GM21576 (cell line): ENCODE measurements at regions not wholly inside any gene's neighbourhood (a gene's known extent, or its start where the extent isn't known, plus 50 kb on each side); places are given as distances from the start of the nearest gene placed in this dataset.

Experiments used
- ATAC-seq: cut with Tn5 transposase; IDR thresholded peaks from one replicate; pipeline ENCODE4 v1.9.1; 2021; ENCODE audit warnings: mild to moderate bottlenecking, moderate library complexity; ENCODE audit not compliant: unreplicated experiment

DNA sequence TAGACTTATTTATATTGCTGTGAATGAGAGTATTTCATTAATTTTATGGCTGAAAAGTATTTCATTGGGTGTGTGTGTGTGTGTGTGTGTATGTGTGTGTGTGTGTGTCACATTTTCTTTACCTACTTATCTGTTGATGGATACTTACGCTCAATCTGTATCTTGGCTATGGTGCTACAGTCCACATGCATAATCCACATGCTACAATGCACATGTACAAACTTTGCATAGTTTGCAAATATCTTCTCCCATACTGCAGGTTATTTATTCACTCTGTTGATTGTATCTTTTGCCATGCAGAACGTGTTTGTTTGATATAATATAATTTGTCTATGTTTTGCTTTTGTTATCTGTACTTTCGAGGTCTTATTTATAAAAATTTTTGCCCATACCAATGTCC lies 167.8 kb downstream of the RAB28 start:
- no peak for ATAC-seq

- ATAC-seq, result no peak
Measured at GRCh38 chr4:13313856-13314255, 170.3 kb downstream of the RAB28 start.

- ATAC-seq, result no peak
Measured at GRCh38 chr4:13312264-13312663, 171.9 kb downstream of the RAB28 start.

DNA sequence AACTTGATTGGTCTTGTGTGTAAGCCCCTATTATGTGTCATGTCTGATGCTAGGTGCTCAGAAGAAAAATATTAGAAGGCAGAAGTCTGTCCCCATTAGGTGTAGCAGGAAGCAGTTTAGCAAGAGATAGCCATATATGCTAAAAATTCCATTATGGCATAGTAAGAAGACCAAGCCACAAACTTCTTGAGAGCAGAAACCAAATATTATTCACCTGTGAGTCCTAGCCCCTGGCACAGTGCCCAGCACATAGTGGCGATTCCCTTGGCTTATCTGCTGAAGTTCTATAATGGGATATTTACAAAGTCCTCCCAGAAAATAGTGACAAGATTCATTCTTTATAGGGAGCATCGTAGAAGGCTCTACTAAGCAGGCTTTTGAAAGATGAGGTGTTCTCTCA lies 174.4 kb downstream of the RAB28 start:
- no peak for ATAC-seq

GRCh38 chr4:13306356-13306755 lies 177.8 kb downstream of the RAB28 start:
- ATAC-seq, result no peak

- no peak for ATAC-seq
Measured at GRCh38 chr4:13302876-13303275, 181.3 kb downstream of the RAB28 start.

GRCh38 chr4:13299343-13299742 lies 184.8 kb downstream of the RAB28 start:
- ATAC-seq, result no peak

DNA sequence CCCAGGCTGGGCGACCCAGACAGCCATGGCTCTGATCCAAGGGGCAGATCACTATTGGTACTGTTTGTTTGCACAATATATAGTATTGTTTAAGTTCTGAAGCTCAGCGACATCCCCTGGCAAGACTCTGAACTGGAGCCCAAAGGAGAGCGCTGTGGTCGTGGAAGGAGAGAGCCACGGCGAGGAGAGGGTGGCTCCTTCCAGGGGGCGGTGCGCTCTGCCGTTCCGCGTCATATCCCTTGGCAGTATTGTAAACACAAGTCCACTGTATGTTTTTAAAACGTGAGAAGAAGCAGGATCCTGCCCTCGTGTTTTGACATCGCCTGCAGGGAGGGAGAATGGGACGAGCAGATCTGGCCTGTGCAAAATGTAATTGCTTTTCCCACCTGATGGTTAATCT lies 185.5 kb downstream of the RAB28 start:
- ATAC-seq, result no peak

GRCh38 chr4:13296986-13297385 lies 187.2 kb downstream of the RAB28 start:
- ATAC-seq, result no peak

- ATAC-seq, result no peak
Measured at GRCh38 chr4:13294961-13295605, 189.1 kb downstream of the RAB28 start.

GRCh38 chr4:13292372-13292771 lies 191.8 kb downstream of the RAB28 start:
- no peak for ATAC-seq

DNA sequence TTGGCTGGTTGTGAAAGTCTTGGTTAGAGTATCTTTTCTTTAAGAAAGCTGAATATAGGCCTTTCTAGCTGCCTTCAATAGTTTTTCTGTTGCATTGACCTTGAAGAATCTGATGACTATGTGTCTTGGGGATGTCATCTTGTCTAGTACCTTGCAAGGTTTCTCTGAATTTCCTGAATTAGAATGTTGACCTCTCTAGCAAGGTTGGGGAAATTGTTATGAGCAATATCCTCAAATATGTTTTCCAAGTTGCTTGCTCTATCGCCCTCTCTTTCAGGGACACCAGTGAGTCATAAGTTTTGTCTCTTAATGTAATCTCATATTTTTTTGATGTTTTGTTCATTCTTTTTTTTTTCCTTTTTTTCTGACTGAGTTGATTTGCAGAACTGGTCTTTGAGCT lies 194.7 kb downstream of the RAB28 start:
- no peak for ATAC-seq

- no peak for ATAC-seq
Measured at GRCh38 chr4:13285336-13285735, 198.8 kb downstream of the RAB28 start.

- ATAC-seq, result no peak
Measured at GRCh38 chr4:13284932-13285331, 199.2 kb downstream of the RAB28 start.

DNA sequence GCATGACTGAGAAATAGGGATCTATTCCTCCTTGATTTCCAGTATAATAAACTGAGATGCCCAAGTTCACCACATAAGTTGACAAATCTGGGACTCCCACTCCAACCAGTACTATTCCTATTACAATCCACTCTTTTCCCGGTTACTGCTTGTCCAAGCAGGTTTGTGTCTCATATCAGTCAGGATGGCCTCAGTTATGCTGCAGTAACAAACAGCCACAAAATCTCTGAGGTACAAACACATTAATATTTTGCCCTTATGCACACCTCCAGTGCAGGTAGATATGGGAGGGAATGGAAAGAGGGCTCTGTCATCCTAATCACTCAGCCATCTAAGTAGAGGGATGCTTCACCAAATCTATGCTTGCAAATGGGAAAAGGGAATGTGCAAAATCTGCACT lies 207.8 kb downstream of the RAB28 start:
- ATAC-seq, result no peak

DNA sequence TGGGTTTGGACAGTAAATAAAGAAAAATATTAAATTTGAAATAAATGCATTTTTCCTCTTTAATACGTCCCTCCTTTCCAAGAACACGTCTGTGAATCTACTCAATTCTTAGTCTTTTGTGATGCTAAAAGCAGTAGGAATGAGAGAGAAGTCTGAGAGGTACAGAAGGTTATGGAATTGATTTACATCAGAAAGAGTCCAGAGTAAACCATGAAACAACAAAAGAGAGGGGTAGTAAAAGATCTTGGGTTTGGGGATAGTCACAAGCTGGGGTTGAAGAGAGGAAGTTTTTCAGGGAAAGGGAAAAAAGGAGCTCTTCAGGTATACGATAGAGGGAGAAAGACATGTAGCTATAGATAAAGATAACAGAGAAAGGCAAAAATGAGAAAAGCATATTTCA lies 215.4 kb downstream of the RAB28 start:
- no peak for ATAC-seq

DNA sequence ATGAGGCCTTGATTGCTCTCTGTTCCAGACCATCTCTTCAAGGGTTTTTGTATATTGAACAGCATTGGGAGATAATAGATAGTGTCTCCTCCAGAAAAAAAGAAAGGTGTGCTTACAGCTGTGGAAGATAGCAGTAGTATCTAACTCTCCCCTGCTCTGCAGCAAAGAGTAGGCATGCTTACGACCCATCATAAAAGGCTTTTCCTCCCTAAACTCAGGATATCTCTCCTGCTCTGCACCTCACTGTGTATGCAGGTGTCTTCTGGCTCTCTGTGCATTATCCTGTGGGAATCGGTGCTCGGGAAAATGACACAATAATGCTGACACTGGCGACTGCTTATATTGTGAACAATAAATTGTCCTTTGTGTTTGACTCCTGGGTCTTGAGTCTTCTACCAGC lies 216.0 kb downstream of the RAB28 start:
- no peak for ATAC-seq

GRCh38 chr4:13267091-13267490 lies 217.0 kb downstream of the RAB28 start:
- ATAC-seq, result no peak

DNA sequence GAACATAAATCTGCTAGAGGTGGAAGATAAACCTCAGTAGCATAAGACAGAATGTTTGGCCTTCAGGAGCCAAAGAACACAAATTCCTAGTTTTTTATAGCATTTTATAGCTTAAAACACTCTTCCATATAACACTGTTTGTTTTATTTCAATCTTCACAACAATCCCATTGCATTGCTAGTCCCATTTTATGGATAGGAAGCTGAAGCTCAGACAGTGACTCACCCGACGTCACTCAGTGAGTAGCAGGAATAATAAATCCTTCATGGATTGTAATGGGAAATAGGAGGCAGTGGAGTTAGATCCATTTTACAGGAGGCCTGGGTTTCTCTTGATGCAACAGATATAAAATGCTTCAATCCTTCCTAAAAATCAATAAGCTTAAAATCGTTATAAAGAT lies 217.5 kb downstream of the RAB28 start:
- no peak for ATAC-seq

GRCh38 chr4:13263967-13264525 lies 220.1 kb downstream of the RAB28 start:
- ATAC-seq, result no peak

DNA sequence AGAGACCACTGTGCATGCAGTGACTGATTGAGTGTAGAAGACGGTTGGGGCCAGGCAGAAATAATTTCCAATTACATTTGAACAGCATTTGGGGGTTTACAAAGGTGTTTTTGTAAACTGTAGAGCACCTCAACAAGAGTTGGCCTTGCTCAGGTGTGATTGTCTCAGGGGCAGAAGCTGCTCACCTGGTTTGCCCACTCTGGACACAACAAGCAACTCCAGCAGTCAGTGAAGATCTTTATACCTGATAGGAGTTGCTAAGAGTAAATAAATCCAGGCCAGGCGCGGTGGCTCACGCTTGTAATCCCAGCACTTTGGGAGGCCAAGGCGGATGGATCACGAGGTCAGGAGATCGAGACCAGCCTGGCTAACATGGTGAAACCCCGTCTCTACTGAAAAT lies 221.3 kb downstream of the RAB28 start:
- ATAC-seq, result no peak

GRCh38 chr4:13261486-13262257 lies 222.5 kb downstream of the RAB28 start:
- ATAC-seq, result no peak
